ENCODE measurements at regions not wholly inside any gene's neighbourhood (a gene's known extent, or its start where the extent isn't known, plus 50 kb on each side); places are given as distances from the start of the nearest gene placed in this dataset.

GRCh38 chr1:22285549-22286396 is 142.9 kb upstream of the WNT4 start:
- no peak for DNase-seq

GRCh38 chr1:22286491-22286890 is 143.6 kb upstream of the WNT4 start:
- no peak for DNase-seq

- DNase-seq = no peak
These were observed 144.4 kb upstream of the WNT4 start for GRCh38 chr1:22287273-22287672.

DNA sequence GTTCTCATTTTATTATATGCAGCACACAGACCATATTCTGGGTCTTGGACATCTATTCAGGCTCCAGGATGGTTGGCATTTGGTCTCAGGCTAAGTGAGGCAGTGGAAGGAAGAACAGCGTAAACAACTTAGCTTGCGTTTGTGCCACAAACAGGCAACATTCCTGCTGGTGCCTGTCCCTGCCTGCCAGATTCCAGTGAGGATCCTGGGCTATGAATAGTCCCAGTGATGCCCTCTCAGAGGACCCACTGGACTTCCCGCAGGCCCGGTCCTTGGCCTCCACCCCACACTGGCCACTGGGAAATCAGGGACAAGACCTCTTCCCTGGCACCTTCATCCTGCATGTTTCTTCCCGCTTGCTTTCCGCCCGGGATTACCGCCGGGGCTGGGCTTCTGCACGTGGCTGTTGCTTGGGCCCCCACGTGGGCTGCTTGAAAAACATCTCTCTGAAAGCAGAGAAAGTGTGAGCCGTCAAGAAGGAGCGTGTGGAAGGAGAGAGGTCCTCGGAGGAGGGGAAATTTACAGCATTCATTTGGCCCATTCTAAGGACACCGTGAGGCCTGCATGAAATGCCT is 145.1 kb upstream of the WNT4 start:
- DNase-seq = no peak

DNA sequence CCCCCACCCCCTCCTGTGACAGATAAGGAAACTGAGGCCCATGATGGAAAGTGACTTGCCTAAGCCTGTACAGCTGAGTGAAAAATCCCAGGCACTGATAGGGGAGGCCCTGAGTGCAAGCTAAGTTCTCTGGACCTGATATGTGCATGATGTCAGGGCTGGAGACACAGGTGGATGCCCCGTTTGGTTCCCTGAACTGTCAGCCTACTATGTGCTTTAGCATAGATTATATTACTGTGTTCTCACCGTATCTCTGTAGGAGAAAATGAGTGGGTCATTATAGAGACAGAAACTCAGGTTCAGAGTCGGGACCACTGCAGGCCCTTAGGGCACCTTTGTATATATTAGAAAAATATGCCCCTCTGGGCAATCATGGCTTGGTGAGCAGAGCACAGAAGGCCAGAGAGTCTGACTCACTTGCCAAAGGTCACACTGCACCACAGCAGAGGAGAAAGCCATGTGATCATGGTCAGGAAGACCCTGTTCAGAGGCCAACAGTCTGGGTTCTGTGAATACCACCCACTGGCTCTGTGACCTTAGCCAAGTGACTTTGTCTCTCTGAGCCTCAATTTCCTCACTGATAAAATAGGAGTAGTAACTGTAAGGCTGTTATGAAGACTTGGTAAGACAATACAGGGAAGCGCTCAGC is 145.8 kb upstream of the WNT4 start:
- DNase-seq = no peak

DNA sequence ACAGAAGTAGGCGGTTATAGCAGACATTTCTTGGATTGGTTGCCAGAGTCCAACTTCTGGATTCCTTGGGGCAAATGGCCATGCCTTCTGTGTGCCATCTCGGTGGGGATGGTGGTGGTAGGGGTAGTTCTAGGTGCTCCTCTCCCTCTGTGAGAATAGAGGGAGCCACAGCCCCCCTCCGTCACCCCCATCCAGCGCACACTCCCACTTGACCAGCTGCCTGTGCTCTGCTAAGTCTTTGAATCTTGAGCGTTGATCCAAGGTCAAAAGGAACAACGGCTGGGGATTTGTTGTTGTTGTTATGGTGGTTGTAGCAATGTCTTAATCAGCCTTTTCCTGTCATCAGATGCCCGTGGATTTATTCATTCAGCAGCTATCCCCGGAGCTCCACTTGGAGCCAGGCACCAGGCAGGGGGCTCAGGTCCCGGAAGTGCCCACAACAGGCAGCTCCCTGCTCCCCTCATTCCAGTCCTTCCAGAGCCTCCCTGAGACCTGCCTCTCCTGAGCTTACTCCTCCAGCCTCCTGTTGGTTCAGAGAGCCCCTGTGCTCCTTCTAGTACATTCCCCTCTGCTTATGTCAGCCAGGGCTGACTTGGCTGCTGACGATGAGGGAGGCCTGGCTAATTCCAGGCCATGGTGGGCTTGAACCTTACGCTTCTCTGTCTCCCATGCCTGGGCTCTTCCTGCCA is 146.6 kb upstream of the WNT4 start:
- no peak for DNase-seq

DNA sequence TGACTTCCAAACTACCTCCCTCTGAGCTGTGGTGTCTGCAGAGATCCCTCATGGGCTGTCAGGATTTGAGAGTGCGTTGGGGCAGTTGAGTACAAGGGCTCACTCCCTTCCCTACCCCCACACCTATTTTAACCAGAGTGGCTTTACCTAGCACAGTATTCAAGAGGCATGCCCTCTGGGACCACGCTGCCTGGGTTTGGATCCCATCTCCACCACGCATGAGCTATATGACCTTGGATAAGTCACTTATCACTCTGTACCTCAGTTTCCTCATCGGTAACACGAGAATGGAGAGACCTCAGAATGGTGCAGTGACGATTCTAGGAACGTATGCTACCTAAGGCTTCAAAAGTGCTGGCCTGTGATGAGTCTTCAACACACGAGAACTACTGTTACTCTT is 147.3 kb upstream of the WNT4 start:
- DNase-seq = no peak

- DNase-seq = no peak
These were observed 147.7 kb upstream of the WNT4 start for GRCh38 chr1:22290611-22291010.

GRCh38 chr1:22291057-22291456 is 148.2 kb upstream of the WNT4 start:
- no peak for DNase-seq

DNA sequence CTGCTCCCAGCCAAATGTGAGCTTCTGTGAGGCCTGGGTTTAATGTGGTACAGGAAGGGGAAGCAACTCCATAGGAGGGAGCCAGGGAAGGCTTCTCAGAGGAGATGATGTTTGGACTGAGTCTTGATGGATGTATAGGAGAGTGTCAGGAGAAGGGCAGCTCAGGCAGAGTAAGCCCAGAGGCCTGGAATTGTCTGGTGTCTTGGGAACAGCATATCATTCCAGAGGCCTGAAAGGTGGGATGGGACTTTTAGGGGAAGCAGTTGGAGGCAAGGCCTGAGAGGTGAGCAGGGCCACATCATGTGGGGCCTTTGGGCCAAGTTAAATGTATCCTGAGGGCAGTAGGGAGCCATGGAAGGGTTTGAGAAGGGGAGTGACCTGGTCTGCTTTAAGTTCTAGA is 148.6 kb upstream of the WNT4 start:
- DNase-seq = no peak

DNA sequence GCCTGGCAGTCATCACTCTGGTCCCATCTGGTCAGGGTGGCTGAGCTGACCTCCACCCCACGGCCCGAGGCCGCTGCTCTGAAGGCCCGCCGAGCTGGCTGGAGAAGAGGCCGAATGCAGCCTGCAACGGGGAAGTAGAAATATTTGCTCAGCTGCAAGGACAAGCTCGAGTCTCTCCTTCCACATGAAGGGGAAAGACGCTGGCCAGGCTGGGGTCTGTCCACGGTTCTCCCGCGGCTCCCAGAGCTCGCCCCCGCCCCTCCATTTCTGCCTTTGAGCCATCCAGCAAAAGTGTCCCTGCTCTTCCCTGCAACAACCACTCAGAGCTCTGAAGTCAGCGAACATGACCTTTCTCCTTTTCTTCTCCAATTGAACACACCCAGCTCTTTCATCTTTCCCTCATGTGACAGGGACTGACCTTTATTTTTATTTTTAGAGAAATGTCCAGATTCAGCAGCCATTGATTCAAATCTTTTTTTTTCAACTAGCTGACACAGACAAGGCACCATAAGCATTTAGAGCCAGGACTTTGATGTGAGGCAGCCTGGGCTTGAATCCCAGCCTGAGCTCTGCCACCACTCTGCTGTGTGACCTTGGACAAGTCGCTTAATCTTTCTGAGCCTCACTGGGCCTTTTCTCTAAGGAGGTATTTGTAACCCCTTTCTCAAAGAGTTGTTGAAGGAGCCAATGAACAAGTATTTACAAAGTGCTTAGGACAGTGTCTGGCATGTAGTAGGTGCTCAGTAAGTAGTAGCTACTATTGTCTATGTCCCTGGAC is 149.3 kb upstream of the WNT4 start:
- DNase-seq = no peak

DNA sequence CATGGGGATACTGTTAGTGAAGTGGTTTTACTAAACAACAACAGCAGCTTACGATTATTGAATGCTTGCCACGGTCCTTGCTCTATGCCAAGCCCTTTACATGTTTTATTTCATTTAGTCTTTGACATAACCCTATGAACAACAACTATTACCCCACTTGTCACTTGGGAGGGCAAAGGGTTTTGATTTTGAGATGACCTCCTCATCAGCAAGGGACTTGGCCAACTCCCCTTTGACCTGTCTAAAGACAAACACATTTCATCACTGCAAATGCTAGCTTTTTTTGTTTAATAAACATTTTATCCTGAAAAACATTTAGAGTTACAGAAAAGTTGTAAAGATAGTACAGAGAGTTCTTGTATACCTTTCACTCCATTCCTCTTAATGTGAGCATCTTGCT is 152.5 kb upstream of the WNT4 start:
- DNase-seq = no peak

GRCh38 chr1:22295856-22296255 is 153.0 kb upstream of the WNT4 start:
- no peak for DNase-seq

DNA sequence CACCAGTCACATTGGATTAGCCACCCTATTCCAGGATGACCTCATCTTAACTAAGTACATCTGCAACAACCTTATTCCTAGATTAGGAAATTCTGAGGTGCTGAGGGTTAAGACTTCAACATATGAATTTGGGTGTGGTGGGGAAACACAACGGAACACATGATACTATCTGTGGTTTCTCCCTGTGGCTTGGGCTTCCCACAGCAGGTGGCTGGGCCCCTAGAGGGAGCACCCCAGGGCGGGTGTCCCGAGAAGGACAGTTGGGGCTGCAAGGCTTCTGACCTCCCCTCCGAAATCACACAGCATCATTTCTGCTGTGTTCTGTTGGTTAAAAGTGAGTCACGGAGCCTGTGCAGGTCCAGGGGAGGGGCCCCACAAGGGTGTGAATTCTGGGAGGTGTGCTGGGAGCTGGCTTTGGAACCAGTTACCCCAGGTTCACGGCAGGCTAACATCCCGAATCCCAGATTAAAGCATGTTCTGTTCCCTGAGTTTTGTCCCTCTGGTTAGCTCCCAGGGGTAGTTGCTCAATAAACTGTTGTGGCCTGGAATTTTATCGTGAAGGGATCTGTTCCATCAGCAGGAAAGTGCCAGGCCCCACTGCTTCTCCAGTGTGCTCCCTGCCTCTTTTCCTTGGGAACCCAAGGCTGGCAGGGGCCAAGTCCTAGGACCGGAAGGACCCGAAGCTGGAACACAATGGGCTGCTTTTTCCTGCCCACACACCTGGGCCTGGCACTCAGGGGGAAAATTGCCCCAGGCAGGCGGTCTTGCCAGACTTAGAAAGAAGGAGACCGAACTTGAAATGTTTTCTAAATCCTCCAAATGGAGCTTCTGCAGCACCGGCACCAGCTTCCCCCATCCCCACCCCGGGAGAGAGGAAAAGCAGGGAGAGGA is 154.0 kb upstream of the WNT4 start:
- no peak for DNase-seq

DNA sequence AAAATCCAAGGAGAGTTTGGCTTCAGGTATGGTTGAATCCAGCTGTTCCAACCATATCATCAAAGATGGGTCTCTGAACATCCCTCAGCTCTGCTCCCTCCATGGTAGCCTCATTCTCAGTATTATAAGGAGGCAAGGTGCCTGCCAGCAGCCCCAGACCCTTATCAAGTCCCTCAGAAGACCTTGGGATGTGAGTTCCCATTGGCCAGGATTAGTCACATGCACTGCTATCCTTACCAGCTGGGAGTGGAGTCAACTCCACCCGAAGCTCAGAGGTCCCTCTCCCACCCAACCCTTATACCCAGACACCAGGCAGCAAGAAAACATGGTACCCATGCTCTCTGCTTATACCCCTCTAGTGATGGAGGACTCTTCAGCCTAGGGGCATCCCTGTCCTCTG is 153.7 kb upstream of the ZBTB40 start:
- DNase-seq = no peak

DNA sequence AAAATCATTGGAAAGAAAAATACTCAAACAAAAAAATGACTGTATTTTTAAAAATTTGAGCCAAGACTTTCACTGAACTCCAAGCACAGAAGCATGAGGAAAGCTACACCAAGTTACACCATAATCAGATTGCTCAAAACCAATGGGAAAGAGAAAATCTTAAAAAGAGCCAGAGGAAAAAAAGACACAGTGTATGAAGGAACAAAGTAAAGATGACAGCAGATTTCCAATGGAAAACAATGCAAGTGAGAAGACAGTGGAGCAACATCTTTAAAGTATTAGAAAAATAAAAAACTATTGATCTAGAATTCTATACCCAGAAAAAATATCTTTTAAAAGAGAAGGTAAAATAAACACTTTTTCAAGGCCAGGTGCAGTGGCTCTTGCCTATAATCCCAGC is 147.8 kb upstream of the ZBTB40 start:
- DNase-seq = no peak

- no peak for DNase-seq
These were observed 142.1 kb upstream of the ZBTB40 start for GRCh38 chr1:22309572-22309971.

DNA sequence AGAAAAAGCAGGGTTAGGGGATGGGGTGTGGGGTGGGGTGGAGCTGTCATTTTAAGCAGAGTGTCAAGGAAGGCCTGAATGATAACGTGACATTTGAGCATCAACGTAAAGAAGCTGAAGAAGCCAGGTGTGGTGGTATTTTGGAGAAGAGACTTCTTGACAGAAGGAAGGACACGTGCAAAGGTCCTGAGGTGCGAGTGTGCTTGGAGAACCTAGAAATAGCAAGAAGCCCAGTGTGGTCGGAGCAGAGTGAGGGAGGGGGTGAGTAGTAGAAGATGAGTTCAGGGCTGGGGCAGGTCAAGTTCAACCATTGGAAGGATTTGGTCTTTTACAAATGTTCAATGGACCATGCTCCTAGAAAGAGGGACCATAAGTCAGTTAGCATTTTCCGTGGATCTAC is 140.2 kb upstream of the ZBTB40 start:
- no peak for DNase-seq

- DNase-seq = no peak
These were observed 138.3 kb upstream of the ZBTB40 start for GRCh38 chr1:22313321-22313720.

GRCh38 chr1:22314706-22315105 is 136.9 kb upstream of the ZBTB40 start:
- no peak for DNase-seq

Measured in right lung (tissue), 2 donors.